K562 (cell line): ENCODE measurements at regions not wholly inside any gene's neighbourhood (a gene's known extent, or its start where the extent isn't known, plus 50 kb on each side); places are given as distances from the start of the nearest gene placed in this dataset.

Experiments used
- BCL6 ChIP-seq: fragments of 250-450 bp; sonication (Bioruptor Pico); IDR thresholded peaks from 2 replicates; pipeline ENCODE4 v1.4.0; 2020
- DNMT1 ChIP-seq: fragments of 450-650 bp; IDR thresholded peaks from 2 replicates; pipeline ENCODE4 v1.6.1; 2016; ENCODE audit warnings: antibody characterized with exemption, mild to moderate bottlenecking
- EZH2 ChIP-seq: IDR thresholded peaks from 2 replicates; pipeline ENCODE4 v1.6.1; 2012; ENCODE audit warnings: low read depth, mild to moderate bottlenecking, inconsistent platforms, low read length, borderline replicate concordance
- FOXK2 ChIP-seq, 2 experiments: fragments of 450-650 bp; IDR thresholded peaks in 1 of 2; conservative IDR thresholded peaks in 1 of 2; 2 replicates each; pipeline ENCODE4 v1.6.1; 2016; ENCODE audit warnings: low read depth in 2 of 2, mild to moderate bottlenecking in 1 of 2
- KDM1A ChIP-seq, 2 experiments: fragments of 450-650 bp; IDR thresholded peaks; 2 replicates each; pipeline ENCODE4 v1.6.1; 2016; ENCODE audit warnings: mild to moderate bottlenecking in 2 of 2
- MAZ ChIP-seq, 2 experiments: fragments of 450-650 bp in 1 of 2; sonication (generic) in 1 of 2; formaldehyde crosslinking; IDR thresholded peaks in 1 of 2; conservative IDR thresholded peaks in 1 of 2; 2 replicates each; pipeline versions ENCODE4 v1.4.0 to v1.5.0; 2020; ENCODE audit warnings: mild to moderate bottlenecking in 1 of 2, missing genetic modification reagents in 1 of 2
- PPARD ChIP-seq: fragments of 250-450 bp; sonication (Bioruptor Pico); IDR thresholded peaks from 2 replicates; pipeline ENCODE4 v1.8.0; 2022; ENCODE audit warnings: inconsistent platforms, mild to moderate bottlenecking, moderate library complexity
- RBM34 ChIP-seq: fragments of 200-400 bp; formaldehyde crosslinking; IDR thresholded peaks from 2 replicates; pipeline ENCODE4 v1.6.1; 2018; ENCODE audit warnings: low read length, borderline replicate concordance; ENCODE audit not compliant: insufficient read depth
- SAFB ChIP-seq: fragments of 200-400 bp; formaldehyde crosslinking; IDR thresholded peaks from 2 replicates; pipeline ENCODE4 v1.6.1; 2017; ENCODE audit warnings: low read depth, low read length, borderline replicate concordance
- SMARCE1 ChIP-seq: fragments of 450-650 bp; IDR thresholded peaks from 2 replicates; pipeline ENCODE4 v1.7.1; 2016; ENCODE audit warnings: mild to moderate bottlenecking
- TFAM ChIP-seq: fragments of 250-450 bp; sonication (Bioruptor Pico); conservative IDR thresholded peaks from 2 replicates; pipeline ENCODE4 v1.5.0; 2021; ENCODE audit warnings: mild to moderate bottlenecking, moderate library complexity
- THAP7 ChIP-seq: fragments of 250-450 bp; sonication (Bioruptor Pico); IDR thresholded peaks from 2 replicates; pipeline ENCODE4 v1.5.0; 2021
- TOE1 ChIP-seq, 2 experiments: fragments of 450-650 bp in 1 of 2; sonication (generic) in 1 of 2; formaldehyde crosslinking in 1 of 2; IDR thresholded peaks; 2 replicates each; pipeline versions ENCODE4 v1.7.1 to v1.8.0; 2016 to 2022; ENCODE audit warnings: borderline replicate concordance in 2 of 2, mild to moderate bottlenecking in 2 of 2, antibody characterized with exemption in 1 of 2, inconsistent platforms in 1 of 2, low read depth in 1 of 2, missing genetic modification reagents in 1 of 2, moderate library complexity in 1 of 2
- ZC3H8 ChIP-seq: fragments of 450-650 bp; IDR thresholded peaks from 2 replicates; pipeline ENCODE4 v1.6.1; 2017
- ZNF408 ChIP-seq: fragments of 250-450 bp; sonication (Bioruptor Pico); IDR thresholded peaks from 2 replicates; pipeline ENCODE4 v1.4.0; 2020; ENCODE audit warnings: low read depth, mild to moderate bottlenecking, moderate library complexity
- ZNF436 ChIP-seq: fragments of 250-450, 450-650 bp; sonication (Bioruptor Pico); formaldehyde crosslinking; IDR thresholded peaks from 2 replicates; pipeline ENCODE4 v1.7.0; 2020; ENCODE audit warnings: mild to moderate bottlenecking
- TF ChIP-seq, protein P1 (sequence below), 2 experiments: fragments of 450-650 bp; formaldehyde crosslinking in 1 of 2; IDR thresholded peaks; 2 replicates each; pipeline versions ENCODE4 v1.4.0 to v1.6.1; 2014 to 2020; ENCODE audit warnings: mild to moderate bottlenecking in 2 of 2, borderline replicate concordance in 1 of 2, low read depth in 1 of 2
- TF ChIP-seq, protein P2 (sequence below): fragments of 450-650 bp; conservative IDR thresholded peaks from 2 replicates; pipeline ENCODE4 v1.6.1; 2016; ENCODE audit warnings: missing genetic modification characterization, low read depth, mild to moderate bottlenecking, missing compliant biosample characterization, moderate library complexity

GRCh38 chr21:24272521-24272938, 1334.8 kb downstream of the MRPL39 start (continued):
- TF ChIP-seq TOE1 (IDR thresholded peaks at IDR 0.05; ENCODE audit: borderline replicate concordance): no peak
- TF ChIP-seq TOE1 (CRISPR knock-in tag; IDR thresholded peaks at IDR 0.05; ENCODE audit: borderline replicate concordance, low read depth): no peak
- peak; percentile 74; the same call in 1 of the 2 replicates for TF ChIP-seq PPARD
- TF ChIP-seq RBM34: no peak
- no peak for TF ChIP-seq TFAM (CRISPR knock-in tag)
- no peak for TF ChIP-seq EZH2
- peak; percentile 95 for TF ChIP-seq SMARCE1
- TF ChIP-seq DNMT1: no peak
- TF ChIP-seq BCL6 (CRISPR knock-in tag): peak; percentile 73; the same call in 1 of the 2 replicates
- TF ChIP-seq, protein P1, sequence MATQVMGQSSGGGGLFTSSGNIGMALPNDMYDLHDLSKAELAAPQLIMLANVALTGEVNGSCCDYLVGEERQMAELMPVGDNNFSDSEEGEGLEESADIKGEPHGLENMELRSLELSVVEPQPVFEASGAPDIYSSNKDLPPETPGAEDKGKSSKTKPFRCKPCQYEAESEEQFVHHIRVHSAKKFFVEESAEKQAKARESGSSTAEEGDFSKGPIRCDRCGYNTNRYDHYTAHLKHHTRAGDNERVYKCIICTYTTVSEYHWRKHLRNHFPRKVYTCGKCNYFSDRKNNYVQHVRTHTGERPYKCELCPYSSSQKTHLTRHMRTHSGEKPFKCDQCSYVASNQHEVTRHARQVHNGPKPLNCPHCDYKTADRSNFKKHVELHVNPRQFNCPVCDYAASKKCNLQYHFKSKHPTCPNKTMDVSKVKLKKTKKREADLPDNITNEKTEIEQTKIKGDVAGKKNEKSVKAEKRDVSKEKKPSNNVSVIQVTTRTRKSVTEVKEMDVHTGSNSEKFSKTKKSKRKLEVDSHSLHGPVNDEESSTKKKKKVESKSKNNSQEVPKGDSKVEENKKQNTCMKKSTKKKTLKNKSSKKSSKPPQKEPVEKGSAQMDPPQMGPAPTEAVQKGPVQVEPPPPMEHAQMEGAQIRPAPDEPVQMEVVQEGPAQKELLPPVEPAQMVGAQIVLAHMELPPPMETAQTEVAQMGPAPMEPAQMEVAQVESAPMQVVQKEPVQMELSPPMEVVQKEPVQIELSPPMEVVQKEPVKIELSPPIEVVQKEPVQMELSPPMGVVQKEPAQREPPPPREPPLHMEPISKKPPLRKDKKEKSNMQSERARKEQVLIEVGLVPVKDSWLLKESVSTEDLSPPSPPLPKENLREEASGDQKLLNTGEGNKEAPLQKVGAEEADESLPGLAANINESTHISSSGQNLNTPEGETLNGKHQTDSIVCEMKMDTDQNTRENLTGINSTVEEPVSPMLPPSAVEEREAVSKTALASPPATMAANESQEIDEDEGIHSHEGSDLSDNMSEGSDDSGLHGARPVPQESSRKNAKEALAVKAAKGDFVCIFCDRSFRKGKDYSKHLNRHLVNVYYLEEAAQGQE (IDR thresholded peaks at IDR 0.05; ENCODE audit: borderline replicate concordance): no peak
- TF ChIP-seq, protein P1 (CRISPR knock-in tag; IDR thresholded peaks at IDR 0.05; ENCODE audit: low read depth): peak; percentile 70; the same call in 1 of the 2 replicates
- no peak for TF ChIP-seq SAFB
- no peak for TF ChIP-seq ZC3H8
- no peak for TF ChIP-seq ZNF408
- 0 out of 2 replicates have a peak, but pooled peaks have one; percentile 52 for TF ChIP-seq THAP7 (CRISPR knock-in tag)
- peak; percentile 53 to 62; a peak in 3 of 4 replicates for TF ChIP-seq KDM1A (IDR thresholded peaks at IDR 0.05)
- TF ChIP-seq MAZ (CRISPR knock-in tag; conservative IDR thresholded peaks at IDR 0.05 in 1 of 2, IDR thresholded peaks at IDR 0.05 in 1 of 2): peak; percentile 34 to 92; a peak in 3 of 4 replicates
- no peak for TF ChIP-seq ZNF436 (CRISPR knock-in tag)
- 0 out of 4 replicates have a peak, but pooled peaks have one; percentile 18 to 20 for TF ChIP-seq FOXK2 (conservative IDR thresholded peaks at IDR 0.05 in 1 of 2, IDR thresholded peaks at IDR 0.05 in 1 of 2; ENCODE audit: low read depth in 2 of 2)
- TF ChIP-seq, protein P2, sequence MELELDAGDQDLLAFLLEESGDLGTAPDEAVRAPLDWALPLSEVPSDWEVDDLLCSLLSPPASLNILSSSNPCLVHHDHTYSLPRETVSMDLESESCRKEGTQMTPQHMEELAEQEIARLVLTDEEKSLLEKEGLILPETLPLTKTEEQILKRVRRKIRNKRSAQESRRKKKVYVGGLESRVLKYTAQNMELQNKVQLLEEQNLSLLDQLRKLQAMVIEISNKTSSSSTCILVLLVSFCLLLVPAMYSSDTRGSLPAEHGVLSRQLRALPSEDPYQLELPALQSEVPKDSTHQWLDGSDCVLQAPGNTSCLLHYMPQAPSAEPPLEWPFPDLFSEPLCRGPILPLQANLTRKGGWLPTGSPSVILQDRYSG (tag): peak; percentile 98
